ENCODE measurements at regions not wholly inside any gene's neighbourhood (a gene's known extent, or its start where the extent isn't known, plus 50 kb on each side); places are given as distances from the start of the nearest gene placed in this dataset.

DNA sequence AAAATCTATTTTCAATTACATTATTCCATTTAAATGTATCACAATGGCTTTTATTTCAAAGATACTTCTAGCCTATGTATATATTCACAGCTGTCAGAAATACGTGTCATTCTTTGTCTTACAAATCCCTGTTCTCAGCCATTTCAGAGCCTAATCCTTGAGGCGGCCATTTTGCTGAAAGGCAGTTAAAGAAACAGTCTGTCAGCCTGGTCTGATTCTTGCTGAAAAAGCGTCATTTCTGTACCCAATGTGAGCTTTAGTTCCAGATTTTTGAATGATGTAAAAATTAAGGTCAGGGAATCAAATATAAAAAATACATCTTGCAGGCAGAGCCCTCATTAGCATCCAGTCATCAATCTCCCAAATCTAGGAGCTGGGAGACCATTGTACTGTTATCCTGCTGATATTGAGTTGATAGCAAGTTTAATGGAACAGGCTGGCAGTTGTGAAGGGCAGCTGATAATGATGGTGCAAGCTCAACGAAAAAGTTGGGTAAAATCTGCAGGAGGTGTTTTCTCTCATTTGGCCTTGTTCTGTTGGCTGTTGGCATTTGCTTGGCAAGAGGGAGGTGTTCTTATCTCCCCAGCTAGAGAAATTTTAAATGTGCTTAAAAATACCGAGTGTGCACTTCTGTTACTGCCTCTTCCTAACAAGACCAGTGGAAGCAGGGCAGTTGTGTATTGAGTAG lies 314.8 kb downstream of the SOX4 start:
- TF ChIP-seq, protein P1, sequence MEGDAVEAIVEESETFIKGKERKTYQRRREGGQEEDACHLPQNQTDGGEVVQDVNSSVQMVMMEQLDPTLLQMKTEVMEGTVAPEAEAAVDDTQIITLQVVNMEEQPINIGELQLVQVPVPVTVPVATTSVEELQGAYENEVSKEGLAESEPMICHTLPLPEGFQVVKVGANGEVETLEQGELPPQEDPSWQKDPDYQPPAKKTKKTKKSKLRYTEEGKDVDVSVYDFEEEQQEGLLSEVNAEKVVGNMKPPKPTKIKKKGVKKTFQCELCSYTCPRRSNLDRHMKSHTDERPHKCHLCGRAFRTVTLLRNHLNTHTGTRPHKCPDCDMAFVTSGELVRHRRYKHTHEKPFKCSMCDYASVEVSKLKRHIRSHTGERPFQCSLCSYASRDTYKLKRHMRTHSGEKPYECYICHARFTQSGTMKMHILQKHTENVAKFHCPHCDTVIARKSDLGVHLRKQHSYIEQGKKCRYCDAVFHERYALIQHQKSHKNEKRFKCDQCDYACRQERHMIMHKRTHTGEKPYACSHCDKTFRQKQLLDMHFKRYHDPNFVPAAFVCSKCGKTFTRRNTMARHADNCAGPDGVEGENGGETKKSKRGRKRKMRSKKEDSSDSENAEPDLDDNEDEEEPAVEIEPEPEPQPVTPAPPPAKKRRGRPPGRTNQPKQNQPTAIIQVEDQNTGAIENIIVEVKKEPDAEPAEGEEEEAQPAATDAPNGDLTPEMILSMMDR (IDR thresholded peaks at IDR 0.05; ENCODE audit: insufficient read depth, low read depth, low read length): no peak
- no peak for TF ChIP-seq EZH2 (IDR thresholded peaks at IDR 0.05; ENCODE audit: insufficient read depth, low read length)
